GM21576 (cell line): ENCODE measurements at regions not wholly inside any gene's neighbourhood (a gene's known extent, or its start where the extent isn't known, plus 50 kb on each side); places are given as distances from the start of the nearest gene placed in this dataset.

Experiments used
- ATAC-seq: cut with Tn5 transposase; IDR thresholded peaks from one replicate; pipeline ENCODE4 v1.9.1; 2021; ENCODE audit warnings: mild to moderate bottlenecking, moderate library complexity; ENCODE audit not compliant: unreplicated experiment

- ATAC-seq, result no peak
Measured at GRCh38 chr6:126419901-126420300, 80.0 kb downstream of the CENPW start.

DNA sequence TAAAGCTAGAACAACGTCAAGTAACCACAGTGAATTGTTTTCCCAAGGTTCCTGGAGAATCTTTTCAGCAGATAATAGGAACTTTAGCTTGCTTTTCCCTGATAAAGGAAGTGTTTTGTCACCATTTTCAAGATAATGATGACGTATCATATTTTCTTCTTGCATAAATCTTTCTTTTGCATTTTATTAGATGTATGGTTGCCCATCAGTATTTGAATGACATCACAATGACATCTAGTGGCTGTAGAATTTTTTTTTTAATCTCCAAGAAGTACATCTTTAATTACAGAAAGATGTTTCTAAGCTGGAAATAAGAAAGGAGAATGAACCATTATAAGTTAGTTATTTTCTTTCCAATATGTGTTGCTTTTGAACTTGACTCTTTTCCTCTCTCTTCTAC is 83.0 kb downstream of the CENPW start:
- ATAC-seq, result no peak

DNA sequence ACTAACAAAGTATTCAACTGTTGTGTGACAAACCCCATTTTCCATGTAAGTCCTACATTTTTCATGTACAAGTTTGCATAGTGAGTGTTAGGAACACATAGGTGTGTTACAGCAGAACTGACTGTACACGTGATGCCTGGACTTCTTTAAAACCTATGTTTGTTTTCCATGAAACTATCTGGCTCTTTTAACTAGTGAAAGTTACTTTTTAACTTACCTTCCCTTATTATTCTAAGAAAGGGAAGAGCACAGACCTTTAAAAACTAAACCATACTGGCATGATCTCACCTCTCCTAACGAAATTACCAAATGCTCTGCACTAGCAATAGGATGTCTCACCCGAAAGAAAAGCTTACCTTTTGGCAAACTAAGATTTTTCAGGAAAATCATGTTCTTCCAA is 87.8 kb downstream of the CENPW start:
- no peak for ATAC-seq

GRCh38 chr6:126429866-126430265 is 90.0 kb downstream of the CENPW start:
- no peak for ATAC-seq

GRCh38 chr6:126432564-126432963 is 92.6 kb downstream of the CENPW start:
- ATAC-seq, result no peak

GRCh38 chr6:126433927-126434326 is 94.0 kb downstream of the CENPW start:
- ATAC-seq, result no peak

- no peak for ATAC-seq
Measured at GRCh38 chr6:126437205-126437604, 97.3 kb downstream of the CENPW start.

DNA sequence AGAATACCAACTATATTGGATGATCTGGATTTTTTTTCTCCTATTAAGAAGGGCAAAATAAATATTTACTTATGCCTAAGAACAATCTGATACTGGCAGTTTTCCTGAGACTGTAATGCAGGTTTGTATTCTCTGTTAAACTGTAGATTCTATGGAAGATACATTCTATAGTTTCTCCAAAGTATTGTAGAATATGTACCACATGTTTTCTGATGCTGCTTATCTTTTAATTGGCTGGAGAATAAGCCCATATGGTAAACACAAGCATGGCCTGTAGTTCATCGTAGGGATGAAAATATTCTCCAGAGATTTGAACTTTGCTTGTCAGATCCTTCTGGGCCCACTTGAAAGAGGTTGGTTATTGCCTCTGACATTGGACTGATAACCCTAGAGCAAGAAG is 99.1 kb downstream of the CENPW start:
- no peak for ATAC-seq

DNA sequence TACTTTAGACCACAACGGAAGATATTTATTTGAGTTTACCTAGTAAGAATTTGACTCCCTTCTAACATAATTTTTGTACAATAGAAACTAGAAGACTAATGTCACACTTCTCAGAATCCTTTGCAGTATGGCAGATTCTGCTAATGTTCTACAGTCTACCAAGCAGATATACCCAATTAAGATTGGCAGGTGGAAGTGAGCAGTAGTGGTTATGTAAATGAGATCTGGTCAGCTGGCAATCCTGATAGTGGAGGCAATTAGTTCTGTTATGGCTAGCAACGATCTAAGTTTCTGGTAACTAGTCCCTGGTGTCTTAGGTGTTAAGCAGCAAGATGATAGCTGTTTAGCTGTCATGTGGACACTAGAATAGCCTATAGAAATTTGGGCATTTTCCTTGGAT is 101.0 kb downstream of the CENPW start:
- no peak for ATAC-seq

DNA sequence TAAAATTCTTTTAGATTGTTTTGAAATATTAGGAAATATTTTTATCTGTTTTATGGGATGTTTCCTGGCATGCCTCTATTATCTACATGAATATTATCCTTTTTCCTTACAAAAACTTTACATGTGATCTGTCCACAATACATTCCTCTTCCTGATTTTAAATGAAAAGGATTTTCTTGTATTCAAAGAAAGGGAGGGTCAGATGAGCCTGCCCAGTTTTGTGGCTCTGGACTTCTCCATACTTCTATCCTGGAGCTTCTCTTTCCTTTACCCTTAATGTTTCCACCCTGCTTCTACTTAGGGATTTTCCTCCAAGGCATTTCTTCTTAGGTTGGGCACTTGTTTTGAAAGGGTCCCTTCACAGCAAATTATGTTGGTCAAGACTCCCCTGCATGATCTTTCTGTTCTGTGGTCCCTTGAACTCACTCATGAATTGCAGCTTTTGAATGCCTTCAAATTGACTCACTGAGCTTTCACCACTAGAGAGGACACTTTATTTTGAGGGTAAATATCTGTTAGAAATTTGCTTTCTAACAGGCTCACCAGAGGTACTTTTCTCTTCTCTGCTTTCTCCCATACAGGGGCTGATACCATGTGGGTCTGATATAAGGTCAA is 104.9 kb downstream of the CENPW start:
- ATAC-seq, result no peak

GRCh38 chr6:126446248-126446647 is 106.3 kb downstream of the CENPW start:
- no peak for ATAC-seq

DNA sequence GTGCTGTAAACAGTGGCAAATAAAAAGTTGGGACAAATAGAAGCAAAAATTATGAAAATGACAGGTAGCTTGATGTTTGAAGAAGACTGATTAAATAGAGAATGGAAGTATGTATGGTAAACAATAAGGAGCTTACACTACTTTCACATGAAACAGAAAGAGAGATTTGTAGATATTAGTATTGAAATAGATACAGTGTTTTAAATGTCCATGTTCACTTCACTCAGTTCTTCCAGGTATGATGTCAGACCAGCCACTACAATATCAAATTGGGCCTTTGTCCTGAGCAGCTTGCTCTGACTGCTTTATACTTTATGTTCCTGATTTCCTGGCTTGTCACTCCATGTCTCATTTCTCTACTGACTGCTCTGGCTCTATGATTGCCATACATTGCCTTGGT is 107.5 kb downstream of the CENPW start:
- no peak for ATAC-seq

- no peak for ATAC-seq
Measured at GRCh38 chr6:126461045-126461444, 121.1 kb downstream of the CENPW start.

GRCh38 chr6:126464245-126464644 is 124.3 kb downstream of the CENPW start:
- no peak for ATAC-seq

DNA sequence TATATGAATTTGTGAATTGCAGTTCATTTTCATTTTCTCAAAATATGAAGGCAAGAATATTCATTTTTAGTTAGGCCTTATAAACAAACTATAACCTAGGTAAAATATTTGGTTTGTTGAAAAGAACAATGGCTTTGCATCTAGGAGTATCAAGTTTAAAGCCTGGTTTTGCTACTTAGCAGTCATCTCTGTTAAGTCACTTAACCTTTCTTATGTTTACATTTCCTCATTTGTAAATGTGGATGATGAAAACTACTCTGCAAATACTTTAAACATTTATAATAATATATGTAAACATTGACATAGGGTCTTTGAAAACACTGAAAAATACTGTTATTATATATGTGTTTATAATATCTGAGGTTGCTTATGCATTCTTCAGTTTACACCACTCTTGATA is 135.5 kb downstream of the CENPW start:
- ATAC-seq, result no peak

DNA sequence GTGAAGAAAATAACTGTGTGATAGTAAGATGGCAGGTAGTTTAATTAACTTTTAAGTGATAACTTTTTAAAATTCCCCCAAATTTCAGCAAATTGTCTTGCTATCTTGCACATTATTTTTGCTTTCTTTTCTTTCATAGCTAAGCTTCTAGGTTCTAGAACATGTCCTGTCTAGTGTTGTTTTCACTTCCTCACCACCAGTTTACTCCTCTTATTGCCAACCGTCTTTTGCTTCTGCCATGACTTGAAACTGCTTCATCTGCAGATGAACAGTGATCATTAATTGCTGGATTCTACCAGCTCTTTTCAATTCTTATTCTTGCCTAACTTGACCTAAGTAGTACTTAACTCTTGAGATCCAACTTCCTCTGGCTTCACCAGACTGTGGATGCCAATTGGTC is 137.8 kb downstream of the CENPW start:
- ATAC-seq, result peak; percentile 68

DNA sequence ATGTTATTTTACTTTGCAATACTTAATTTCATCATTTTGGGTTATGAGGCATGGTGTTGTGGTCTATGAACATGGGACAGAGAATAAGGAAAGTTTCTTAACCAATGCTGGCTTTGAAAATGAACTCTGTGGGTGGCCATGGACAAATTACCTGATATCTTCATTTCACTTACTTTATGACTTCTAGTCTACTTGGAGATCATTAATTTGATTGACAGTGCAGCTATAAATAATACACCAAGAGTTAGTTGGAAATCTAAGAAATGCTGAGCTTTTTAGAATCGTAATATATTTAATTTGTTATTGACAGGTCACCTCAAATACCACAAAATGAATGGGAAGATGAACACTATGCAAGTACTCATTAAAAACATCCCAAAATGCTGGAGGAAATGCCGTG is 140.4 kb downstream of the CENPW start:
- no peak for ATAC-seq

DNA sequence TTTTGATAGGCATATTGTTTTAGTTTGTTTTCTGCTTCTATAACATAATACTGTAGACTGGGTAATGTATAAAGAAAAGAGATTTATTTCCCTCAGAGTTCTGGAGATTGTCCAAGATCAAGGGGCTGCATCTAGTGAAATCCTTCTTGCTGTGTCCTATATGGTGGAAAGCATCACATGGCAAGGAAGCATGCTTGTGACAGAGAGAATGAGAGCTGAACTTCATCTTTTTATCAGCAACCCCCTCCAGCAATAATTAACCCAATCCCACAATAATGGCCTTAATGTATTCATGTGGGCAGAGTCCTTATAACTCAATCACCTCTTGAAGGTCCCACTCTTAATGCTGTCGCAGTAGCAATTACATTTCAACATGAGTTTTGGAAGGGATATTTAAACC is 141.4 kb downstream of the CENPW start:
- no peak for ATAC-seq

GRCh38 chr6:126504792-126505191 is 164.9 kb downstream of the CENPW start:
- ATAC-seq, result no peak

- no peak for ATAC-seq
Measured at GRCh38 chr6:126513198-126513597, 173.3 kb downstream of the CENPW start.

GRCh38 chr6:126516411-126516810 is 176.5 kb downstream of the CENPW start:
- no peak for ATAC-seq

- no peak for ATAC-seq
Measured at GRCh38 chr6:126524811-126525326, 185.0 kb downstream of the CENPW start.

- ATAC-seq, result no peak
Measured at GRCh38 chr6:126526547-126526946, 186.6 kb downstream of the CENPW start.
